ENCODE measurements at regions not wholly inside any gene's neighbourhood (a gene's known extent, or its start where the extent isn't known, plus 50 kb on each side); places are given as distances from the start of the nearest gene placed in this dataset.

DNA sequence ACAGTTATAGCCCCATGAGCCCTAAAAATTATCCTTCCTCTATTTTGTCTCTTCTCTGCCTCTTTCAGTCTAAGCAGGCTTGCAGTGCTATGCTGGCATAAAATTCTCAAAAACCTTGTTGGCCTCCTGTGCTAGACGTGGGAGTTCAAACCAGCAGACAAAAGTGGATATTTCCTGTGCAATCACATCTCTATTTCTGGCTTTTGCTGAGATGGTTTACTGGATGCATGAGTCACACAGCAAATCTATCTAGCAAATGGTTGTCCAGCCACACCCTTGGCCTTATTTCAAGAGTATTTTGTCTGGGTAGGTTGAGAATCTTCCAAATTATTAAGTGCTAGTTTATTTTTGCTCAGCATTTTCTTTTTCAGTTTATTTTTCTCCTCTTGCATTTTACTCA, 370.8 kb downstream of the CDC14C start:
- TF ChIP-seq, protein P1, sequence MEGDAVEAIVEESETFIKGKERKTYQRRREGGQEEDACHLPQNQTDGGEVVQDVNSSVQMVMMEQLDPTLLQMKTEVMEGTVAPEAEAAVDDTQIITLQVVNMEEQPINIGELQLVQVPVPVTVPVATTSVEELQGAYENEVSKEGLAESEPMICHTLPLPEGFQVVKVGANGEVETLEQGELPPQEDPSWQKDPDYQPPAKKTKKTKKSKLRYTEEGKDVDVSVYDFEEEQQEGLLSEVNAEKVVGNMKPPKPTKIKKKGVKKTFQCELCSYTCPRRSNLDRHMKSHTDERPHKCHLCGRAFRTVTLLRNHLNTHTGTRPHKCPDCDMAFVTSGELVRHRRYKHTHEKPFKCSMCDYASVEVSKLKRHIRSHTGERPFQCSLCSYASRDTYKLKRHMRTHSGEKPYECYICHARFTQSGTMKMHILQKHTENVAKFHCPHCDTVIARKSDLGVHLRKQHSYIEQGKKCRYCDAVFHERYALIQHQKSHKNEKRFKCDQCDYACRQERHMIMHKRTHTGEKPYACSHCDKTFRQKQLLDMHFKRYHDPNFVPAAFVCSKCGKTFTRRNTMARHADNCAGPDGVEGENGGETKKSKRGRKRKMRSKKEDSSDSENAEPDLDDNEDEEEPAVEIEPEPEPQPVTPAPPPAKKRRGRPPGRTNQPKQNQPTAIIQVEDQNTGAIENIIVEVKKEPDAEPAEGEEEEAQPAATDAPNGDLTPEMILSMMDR (IDR thresholded peaks at IDR 0.05): no peak
- no peak for TF ChIP-seq ZFX (IDR thresholded peaks at IDR 0.05; ENCODE audit: borderline replicate concordance)

Measured in 22Rv1 (cell line).